Esophagus (tissue), 2 donors: ENCODE measurements at regions not wholly inside any gene's neighbourhood (a gene's known extent, or its start where the extent isn't known, plus 50 kb on each side); places are given as distances from the start of the nearest gene placed in this dataset.

Experiments
- H3K27ac ChIP-seq, 2 donors: one replicate each; pipeline ENCODE4 v1.5.1; 2013; ENCODE audit warnings: low read depth in 2 of 2, mild to moderate bottlenecking in 2 of 2, inconsistent platforms in 1 of 2, low read length in 1 of 2, moderate library complexity in 1 of 2
- H3K27me3 ChIP-seq, 2 donors: one replicate each; pipeline ENCODE4 v1.6.1; 2013; ENCODE audit warnings: low read length in 2 of 2, control low read depth in 1 of 2, mild to moderate bottlenecking in 1 of 2; ENCODE audit not compliant: insufficient read depth in 2 of 2, control insufficient read depth in 1 of 2
- H3K36me3 ChIP-seq, 2 donors: one replicate each; pipeline ENCODE4 v1.6.1; 2013; ENCODE audit warnings: low read length in 1 of 2; ENCODE audit not compliant: control insufficient read depth in 2 of 2, insufficient read depth in 2 of 2
- H3K4me1 ChIP-seq, 2 donors: one replicate each; pipeline ENCODE4 v1.6.1; 2013; ENCODE audit warnings: low read length in 1 of 2; ENCODE audit not compliant: control insufficient read depth in 2 of 2, insufficient read depth in 2 of 2
- H3K4me3 ChIP-seq, 2 donors: one replicate each; pipeline ENCODE4 v1.5.1; 2013; ENCODE audit warnings: low read length in 2 of 2, mild to moderate bottlenecking in 2 of 2, low read depth in 1 of 2, moderate library complexity in 1 of 2
- H3K9me3 ChIP-seq, 2 donors: one replicate each; pipeline ENCODE4 v1.6.1; 2013; ENCODE audit warnings: mild to moderate bottlenecking in 2 of 2, low read depth in 1 of 2, low read length in 1 of 2, moderate library complexity in 1 of 2; ENCODE audit not compliant: control insufficient read depth in 2 of 2, insufficient read depth in 1 of 2
- WGBS, 2 donors: extraction: QIAGEN DNeasy Blood & Tissue Kit; methylation state at CpG; one replicate each; pipeline ENCODE4 v1.1.7; 2013; 5-methylcytosine and 5-hydroxymethylcytosine counted together
- donor health status: healthy with polysubstance abuse.
- donor health status: Bipolar disorder and iron deficiency.

DNA sequence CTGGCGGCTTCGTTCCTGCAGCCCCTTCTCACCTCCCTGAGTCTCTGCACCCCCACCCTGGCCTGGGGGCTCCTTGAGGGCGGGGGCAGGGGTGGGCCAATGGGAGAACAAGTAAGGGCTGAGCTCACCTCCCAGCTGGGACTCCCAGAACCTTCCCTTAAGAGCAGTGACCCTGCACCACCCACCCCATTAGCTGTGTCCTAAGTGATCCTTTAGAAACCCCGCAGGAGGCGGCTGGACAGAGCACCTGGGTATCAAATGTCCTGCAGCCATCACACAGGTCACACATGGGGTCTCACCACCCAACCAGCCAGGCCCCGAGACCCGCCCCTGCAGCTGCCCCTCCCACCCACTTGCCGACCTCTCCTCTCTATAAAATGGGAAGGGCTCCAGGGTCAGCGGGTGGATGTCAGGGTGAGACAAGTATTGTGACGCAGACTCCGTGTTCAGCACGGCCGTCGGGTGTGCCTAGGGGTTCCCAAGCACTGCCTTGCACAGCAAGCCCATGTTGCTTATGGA, 151.2 kb upstream of the C14orf180 start:
- Histone ChIP-seq H3K9me3 (no peaks in the 10 kb centered on the region), H3K27me3 (peaks cover 0 to 4% of the 10 kb centered on the region in 2 donors), H3K36me3 (no peaks in the 10 kb centered on the region), H3K4me1 (peaks cover 0 to 8% of the 10 kb centered on the region in 2 donors), H3K27ac (no peak overlapping the region), H3K4me3 (no peak overlapping the region)
- 50 to 54% methylated on average over 14 of the region's 14 CpGs for WGBS, 2 donors

- 42 to 53% methylated on average over 9 of the region's 9 CpGs for WGBS, 2 donors
- peaks cover 0 to 4% of the 10 kb centered on the region in 2 donors for H3K27me3 ChIP-seq
- peaks cover 0 to 8% of the 10 kb centered on the region in 2 donors for H3K4me1 ChIP-seq
- H3K9me3 ChIP-seq: no peaks in the 10 kb centered on the region
- no peak overlapping the region for H3K4me3 ChIP-seq
- H3K36me3 ChIP-seq: no peaks in the 10 kb centered on the region
- H3K27ac ChIP-seq: no peak overlapping the region
These were observed 150.7 kb upstream of the C14orf180 start for GRCh38 chr14:104428860-104429259.

DNA sequence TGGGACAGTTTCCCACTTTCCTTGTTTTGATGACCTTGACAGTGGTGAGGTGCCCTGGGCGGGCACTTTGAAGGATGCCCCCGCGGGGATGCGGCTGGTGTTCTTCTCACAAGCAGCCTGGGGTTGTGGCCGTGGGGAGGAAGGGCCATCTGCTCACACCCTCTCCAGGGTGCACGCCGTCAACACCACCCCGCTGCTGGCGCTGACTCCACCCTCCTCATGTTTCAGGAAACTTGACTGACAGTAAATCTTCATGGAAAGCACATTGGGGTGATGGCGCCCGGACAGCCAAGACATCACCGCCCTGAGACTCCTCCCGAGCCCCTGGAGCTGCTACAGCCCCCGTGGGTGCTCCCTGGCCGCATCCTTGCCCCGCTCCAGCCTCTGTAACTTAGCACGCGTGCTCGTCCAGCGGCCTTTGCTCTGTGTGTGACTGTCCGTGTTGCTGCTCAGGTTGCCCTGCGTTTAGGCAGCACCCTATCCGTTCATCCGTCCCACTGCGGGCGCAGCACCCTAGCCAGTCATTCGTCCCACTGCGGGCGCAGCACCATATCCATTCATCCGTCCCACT, 150.2 kb upstream of the C14orf180 start:
- Histone ChIP-seq H3K9me3 (no peaks in the 10 kb centered on the region), H3K36me3 (no peaks in the 10 kb centered on the region)
- WGBS, 2 donors: 68 to 74% methylated on average over 30 of the region's 30 CpGs

DNA sequence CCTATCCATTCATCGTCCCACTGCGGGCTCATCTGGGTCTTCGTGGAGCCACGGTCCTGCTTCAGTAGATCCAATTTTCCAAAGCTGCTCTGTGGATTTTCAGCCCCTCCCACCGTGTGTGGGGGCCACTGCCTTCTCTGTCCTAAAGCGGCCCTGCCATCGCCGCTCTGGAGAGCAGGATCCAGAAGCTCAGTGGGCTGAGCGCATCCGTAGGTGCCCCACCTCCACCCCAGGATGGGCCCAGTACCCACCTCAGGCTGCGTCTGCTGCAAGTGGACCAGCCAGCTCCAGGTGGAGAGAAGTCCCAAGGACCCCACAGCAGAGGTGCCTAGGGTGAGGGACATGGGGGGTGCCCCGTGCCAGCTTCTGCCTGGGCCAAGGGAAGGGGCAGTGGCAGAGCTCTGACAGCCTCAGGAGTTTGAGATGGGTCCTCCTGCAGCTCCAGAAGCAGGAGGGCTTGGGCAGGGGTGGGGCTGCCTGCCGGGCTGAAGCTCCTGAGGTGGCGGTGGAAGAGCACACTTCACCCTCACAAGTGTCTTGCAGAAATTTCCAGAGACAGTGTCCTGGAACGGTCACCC, 148.1 kb upstream of the C14orf180 start:
- Histone ChIP-seq H3K4me1 (peaks cover 0 to 5% of the 10 kb centered on the region in 2 donors), H3K4me3 (no peak overlapping the region), H3K27me3 (no peaks in the 10 kb centered on the region), H3K27ac (no peak overlapping the region), H3K9me3 (no peaks in the 10 kb centered on the region), H3K36me3 (no peaks in the 10 kb centered on the region)
- 85 to 87% methylated on average over 15 of the region's 15 CpGs for WGBS, 2 donors

More for the DNA sequence above, 150.2 kb upstream of the C14orf180 start:
- no peak overlapping the region for H3K27ac ChIP-seq
- H3K27me3 ChIP-seq: peaks cover 0 to 4% of the 10 kb centered on the region in 2 donors
- H3K4me3 ChIP-seq: no peak overlapping the region
- peaks cover 0 to 6% of the 10 kb centered on the region in 2 donors for H3K4me1 ChIP-seq

- no peaks in the 10 kb centered on the region for H3K9me3 ChIP-seq
- peaks cover 0 to 10% of the 10 kb centered on the region in 2 donors for H3K4me1 ChIP-seq
- H3K36me3 ChIP-seq: no peaks in the 10 kb centered on the region
- no peaks in the 10 kb centered on the region for H3K27me3 ChIP-seq
- H3K27ac ChIP-seq: no peak overlapping the region
- 69 to 70% methylated on average over 11 of the region's 11 CpGs for WGBS, 2 donors
- H3K4me3 ChIP-seq: no peak overlapping the region
These were observed 147.5 kb upstream of the C14orf180 start for GRCh38 chr14:104431929-104432541.

GRCh38 chr14:104432611-104433231, 146.8 kb upstream of the C14orf180 start:
- Histone ChIP-seq H3K27me3 (no peaks in the 10 kb centered on the region), H3K9me3 (no peaks in the 10 kb centered on the region), H3K36me3 (no peaks in the 10 kb centered on the region), H3K4me1 (peaks cover 0 to 11% of the 10 kb centered on the region in 2 donors), H3K4me3 (no peak overlapping the region), H3K27ac (no peak overlapping the region)
- WGBS, 2 donors: 82 to 85% methylated on average over 27 of the region's 27 CpGs

GRCh38 chr14:104433401-104434213, 146.0 kb upstream of the C14orf180 start:
- WGBS, 2 donors: 88 to 91% methylated on average over 29 of the region's 29 CpGs
- no peak overlapping the region for H3K4me3 ChIP-seq
- H3K9me3 ChIP-seq: no peaks in the 10 kb centered on the region
- H3K36me3 ChIP-seq: no peaks in the 10 kb centered on the region
- no peaks in the 10 kb centered on the region for H3K27me3 ChIP-seq
- H3K4me1 ChIP-seq: peaks cover 0 to 11% of the 10 kb centered on the region in 2 donors
- no peak overlapping the region for H3K27ac ChIP-seq

DNA sequence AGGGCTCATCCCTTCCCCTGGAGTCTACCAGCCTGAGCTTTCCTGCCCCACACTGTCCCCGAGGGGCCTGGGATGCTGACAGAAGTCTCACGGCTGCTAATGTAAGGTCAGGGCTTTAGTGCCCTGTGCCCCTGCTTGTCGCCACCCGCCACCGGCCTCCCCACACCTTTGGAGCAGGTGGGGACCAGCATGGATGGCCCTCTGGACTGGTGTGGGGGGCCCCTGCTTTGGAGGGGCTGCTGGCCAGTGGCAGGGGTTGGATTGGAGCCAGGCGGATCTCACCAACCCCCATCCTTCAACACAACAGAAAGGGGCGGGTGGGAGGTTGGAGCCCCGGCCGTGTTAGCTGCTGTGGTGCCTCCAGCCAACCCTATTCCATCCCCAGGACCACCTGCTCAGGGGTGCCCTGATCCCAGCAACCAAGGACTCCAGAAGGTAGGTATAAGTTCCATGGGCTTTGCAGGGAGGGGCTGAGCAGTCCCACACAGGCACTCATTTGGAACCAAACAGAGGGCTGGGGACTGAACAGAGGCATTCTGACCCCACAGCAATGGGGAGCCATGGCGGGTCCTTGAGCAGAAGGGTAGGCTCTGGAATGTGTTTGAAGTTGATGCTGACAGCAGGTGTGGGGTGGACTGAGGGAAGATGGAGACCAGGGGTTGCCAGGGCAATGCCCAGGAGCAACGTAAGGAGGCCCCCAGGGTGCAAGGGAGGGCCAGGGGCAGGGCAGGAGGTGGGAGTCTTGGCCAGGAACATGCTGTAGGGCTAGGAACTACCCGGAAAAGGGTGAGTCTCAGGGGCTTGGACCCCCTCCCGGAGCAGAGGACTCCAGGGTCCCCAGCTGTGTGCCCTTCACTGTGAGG, 145.1 kb upstream of the C14orf180 start:
- H3K36me3 ChIP-seq: no peaks in the 10 kb centered on the region

More for the DNA sequence above, 145.1 kb upstream of the C14orf180 start:
- peaks cover 0 to 11% of the 10 kb centered on the region in 2 donors for H3K4me1 ChIP-seq
- WGBS, 2 donors: 77% methylated on average over 13 of the region's 13 CpGs
- no peaks in the 10 kb centered on the region for H3K9me3 ChIP-seq
- H3K4me3 ChIP-seq: no peak overlapping the region
- no peaks in the 10 kb centered on the region for H3K27me3 ChIP-seq
- no peak overlapping the region for H3K27ac ChIP-seq
